ENCODE measurements at regions not wholly inside any gene's neighbourhood (a gene's known extent, or its start where the extent isn't known, plus 50 kb on each side); places are given as distances from the start of the nearest gene placed in this dataset.

DNA sequence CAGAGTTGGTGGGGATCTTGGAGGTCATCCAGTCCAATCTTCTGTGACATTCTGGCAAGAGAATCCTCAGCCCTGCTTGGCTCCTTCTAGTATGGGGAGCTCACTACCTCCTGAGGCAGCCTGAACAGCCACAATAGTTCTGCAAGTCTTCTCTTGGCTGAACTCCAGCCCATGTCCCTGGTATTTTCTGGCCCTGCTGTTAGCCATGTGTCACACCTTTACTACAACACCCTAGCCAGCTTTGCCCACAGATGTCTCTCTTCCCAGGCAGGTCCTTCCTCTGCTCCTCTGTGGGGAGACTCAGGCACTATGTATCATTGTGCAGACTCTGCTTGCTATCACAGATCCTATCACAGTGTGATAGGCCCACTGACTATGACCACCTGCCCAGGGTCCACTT lies 297.7 kb downstream of the CTTN start:
- TF ChIP-seq, protein P1, sequence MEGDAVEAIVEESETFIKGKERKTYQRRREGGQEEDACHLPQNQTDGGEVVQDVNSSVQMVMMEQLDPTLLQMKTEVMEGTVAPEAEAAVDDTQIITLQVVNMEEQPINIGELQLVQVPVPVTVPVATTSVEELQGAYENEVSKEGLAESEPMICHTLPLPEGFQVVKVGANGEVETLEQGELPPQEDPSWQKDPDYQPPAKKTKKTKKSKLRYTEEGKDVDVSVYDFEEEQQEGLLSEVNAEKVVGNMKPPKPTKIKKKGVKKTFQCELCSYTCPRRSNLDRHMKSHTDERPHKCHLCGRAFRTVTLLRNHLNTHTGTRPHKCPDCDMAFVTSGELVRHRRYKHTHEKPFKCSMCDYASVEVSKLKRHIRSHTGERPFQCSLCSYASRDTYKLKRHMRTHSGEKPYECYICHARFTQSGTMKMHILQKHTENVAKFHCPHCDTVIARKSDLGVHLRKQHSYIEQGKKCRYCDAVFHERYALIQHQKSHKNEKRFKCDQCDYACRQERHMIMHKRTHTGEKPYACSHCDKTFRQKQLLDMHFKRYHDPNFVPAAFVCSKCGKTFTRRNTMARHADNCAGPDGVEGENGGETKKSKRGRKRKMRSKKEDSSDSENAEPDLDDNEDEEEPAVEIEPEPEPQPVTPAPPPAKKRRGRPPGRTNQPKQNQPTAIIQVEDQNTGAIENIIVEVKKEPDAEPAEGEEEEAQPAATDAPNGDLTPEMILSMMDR (IDR thresholded peaks at IDR 0.05) = no peak
- H3K4me3 ChIP-seq = no peak overlapping the region
- DNase-seq (ENCODE audit: low spot score) = no peak
- H3K27me3 ChIP-seq = no peaks in the 10 kb centered on the region
- H3K27ac ChIP-seq = no peak overlapping the region
- H3K9me3 ChIP-seq = no peaks in the 10 kb centered on the region
- H3K36me3 ChIP-seq = no peaks in the 10 kb centered on the region
- no peaks in the 10 kb centered on the region for H3K4me1 ChIP-seq

DNA sequence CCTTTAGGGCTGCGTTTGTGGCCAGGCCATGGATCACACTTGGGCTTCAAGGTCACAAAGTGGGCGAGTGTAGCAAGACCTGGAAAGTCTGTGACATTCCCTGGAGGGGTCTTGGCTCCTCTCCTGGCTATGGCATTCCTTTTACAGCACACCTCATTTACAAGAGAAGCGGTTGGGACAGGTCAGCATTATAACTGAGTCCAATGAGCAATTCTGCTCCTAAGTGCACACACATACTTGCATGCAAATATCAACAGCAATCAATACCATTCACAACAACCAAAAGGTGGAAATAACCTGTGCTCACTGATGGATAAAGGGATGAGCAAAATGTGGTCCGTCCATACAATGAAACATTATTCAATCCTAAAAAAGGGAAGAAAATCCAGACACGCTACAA lies 298.2 kb downstream of the CTTN start:
- H3K9me3 ChIP-seq = no peaks in the 10 kb centered on the region
- no peaks in the 10 kb centered on the region for H3K27me3 ChIP-seq
- TF ChIP-seq, protein P1 (IDR thresholded peaks at IDR 0.05) = no peak
- H3K36me3 ChIP-seq = no peaks in the 10 kb centered on the region
- H3K4me3 ChIP-seq = no peak overlapping the region
- no peak for DNase-seq (ENCODE audit: low spot score)
- H3K4me1 ChIP-seq = no peaks in the 10 kb centered on the region
- no peak overlapping the region for H3K27ac ChIP-seq

DNA sequence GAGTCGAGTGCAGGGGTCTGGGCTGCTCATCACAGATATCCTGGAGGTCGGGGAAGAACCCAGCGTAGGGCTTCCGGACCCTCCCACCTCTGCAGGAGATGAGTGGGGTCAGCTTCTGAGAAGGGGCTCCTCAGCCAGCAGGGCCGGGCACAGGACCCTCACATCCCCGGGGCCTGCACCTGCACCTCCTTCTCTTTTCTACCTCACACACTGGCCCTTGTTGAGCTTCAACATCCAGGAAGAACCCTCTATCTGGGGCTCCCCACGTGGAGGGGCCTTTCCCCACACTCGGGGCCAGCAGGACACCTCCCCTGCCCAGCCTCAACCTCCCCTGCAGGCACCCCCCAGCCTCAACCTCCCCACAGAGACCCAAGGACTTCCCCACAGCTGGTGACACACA lies 299.4 kb downstream of the CTTN start:
- Histone ChIP-seq H3K4me1 (no peaks in the 10 kb centered on the region), H3K9me3 (no peaks in the 10 kb centered on the region), H3K36me3 (no peaks in the 10 kb centered on the region), H3K4me3 (no peak overlapping the region), H3K27me3 (no peaks in the 10 kb centered on the region), H3K27ac (no peak overlapping the region)
- no peak for DNase-seq (ENCODE audit: low spot score)
- TF ChIP-seq, protein P1 (IDR thresholded peaks at IDR 0.05) = no peak

DNA sequence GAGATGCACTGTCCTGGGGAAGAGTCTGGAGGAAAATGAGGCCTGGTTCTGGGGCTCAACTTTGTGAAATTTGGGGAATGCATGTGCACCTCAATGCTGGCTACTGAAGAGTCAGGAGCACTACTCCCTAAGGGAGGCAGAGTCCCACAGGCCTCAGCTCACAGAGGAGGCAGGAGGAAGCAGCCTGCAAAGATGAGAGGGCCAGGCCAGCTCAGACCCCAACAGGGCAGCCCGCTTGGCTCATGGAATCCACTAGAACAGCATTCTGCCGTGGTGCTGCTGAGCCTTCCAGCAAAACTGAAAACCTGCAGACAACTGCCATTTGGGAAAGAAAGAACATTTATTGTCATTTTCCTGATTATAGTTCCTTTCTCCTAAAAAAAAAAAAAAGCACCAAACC lies 300.5 kb downstream of the CTTN start:
- H3K9me3 ChIP-seq = no peaks in the 10 kb centered on the region
- TF ChIP-seq, protein P1 (IDR thresholded peaks at IDR 0.05) = no peak
- no peaks in the 10 kb centered on the region for H3K4me1 ChIP-seq
- no peak for DNase-seq (ENCODE audit: low spot score)
- no peaks in the 10 kb centered on the region for H3K36me3 ChIP-seq
- no peaks in the 10 kb centered on the region for H3K27me3 ChIP-seq
- no peak overlapping the region for H3K4me3 ChIP-seq
- H3K27ac ChIP-seq = no peak overlapping the region

DNA sequence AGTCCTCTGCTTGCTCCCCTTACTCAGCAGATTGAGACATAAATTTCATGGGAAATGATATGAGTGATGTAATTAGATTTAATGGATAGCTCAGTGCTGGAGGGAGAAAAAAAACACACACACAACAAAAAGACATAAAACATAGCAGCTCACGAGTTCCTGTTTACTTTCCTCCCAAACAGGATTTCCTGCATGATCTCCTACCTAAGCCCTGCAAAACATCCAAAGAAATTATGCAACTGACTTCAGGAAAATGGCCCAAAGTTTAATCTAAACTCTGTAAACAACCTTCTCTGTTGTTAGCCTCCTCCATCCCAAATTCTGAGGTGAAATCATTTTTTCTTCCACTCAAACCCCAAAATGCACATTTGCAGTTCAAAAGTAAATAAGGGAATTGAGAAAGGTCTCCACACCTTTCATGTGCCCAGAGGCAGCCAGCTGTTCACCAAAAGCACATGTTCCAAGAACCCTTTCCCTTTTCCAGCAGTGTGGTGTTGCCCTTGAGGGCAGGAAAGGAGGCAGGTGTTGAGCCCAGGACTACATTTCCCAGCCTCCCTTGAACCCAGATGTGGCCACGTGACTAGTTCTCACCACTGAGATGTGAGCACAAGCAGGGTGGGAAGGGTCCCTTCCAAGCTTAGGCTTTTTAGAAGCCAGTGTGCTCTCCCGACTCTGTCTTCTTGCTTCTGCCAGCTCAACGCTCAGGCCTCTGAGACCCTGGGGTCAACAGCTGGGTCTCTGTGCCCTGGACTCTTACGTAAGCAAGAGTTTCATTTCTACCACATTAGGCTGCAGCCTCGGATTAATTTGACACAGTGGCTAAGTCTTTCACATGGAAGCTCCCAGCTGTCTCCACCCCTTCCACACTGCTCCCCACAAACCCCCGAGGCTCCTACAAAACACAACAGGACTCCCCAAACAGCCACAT lies 301.2 kb downstream of the CTTN start:
- Histone ChIP-seq H3K9me3 (no peaks in the 10 kb centered on the region), H3K36me3 (no peaks in the 10 kb centered on the region), H3K4me3 (no peak overlapping the region), H3K27ac (no peak overlapping the region), H3K27me3 (no peaks in the 10 kb centered on the region), H3K4me1 (no peaks in the 10 kb centered on the region)
- TF ChIP-seq, protein P1 (IDR thresholded peaks at IDR 0.05) = no peak
- DNase-seq (ENCODE audit: low spot score) = no peak

DNA sequence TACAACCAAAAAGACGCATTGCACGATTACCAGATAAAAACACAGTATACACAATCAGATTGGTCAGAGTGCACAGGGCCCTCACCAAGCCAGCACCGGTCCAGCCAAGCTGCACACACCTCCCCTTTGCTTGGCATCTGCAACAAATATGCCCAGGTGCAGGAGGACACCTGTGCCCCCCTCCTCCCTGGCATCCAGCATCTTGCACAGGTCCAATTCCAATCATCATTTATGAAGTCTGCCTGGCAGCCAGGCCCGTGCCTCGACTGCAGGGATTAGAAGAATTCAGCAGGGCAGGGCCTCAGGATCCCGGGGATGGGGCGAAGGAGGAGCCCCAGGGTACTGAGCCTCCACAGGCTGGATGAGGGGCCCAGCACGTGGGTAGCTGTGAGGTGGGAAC lies 302.1 kb downstream of the CTTN start:
- TF ChIP-seq, protein P1 (IDR thresholded peaks at IDR 0.05) = no peak
- DNase-seq (ENCODE audit: low spot score) = no peak
- no peak overlapping the region for H3K27ac ChIP-seq
- no peaks in the 10 kb centered on the region for H3K27me3 ChIP-seq
- no peaks in the 10 kb centered on the region for H3K9me3 ChIP-seq
- no peaks in the 10 kb centered on the region for H3K4me1 ChIP-seq
- no peaks in the 10 kb centered on the region for H3K36me3 ChIP-seq
- H3K4me3 ChIP-seq = no peak overlapping the region

Measured in right atrium auricular region (tissue), 2 donors.